ENCODE measurements at regions not wholly inside any gene's neighbourhood (a gene's known extent, or its start where the extent isn't known, plus 50 kb on each side); places are given as distances from the start of the nearest gene placed in this dataset.

GRCh38 chr5:30690931-30691330 lies 502.6 kb upstream of the CDH6 start:
- DNase-seq (no peak), ATAC-seq (ENCODE audit: insufficient read depth, low read depth) (no peak)
- Histone ChIP-seq H3K9ac (ENCODE audit: low read depth, low read length) (no peak overlapping the region), H3K36me3 (ENCODE audit: insufficient read depth, low read length) (no peaks in the 10 kb centered on the region), H3K27ac (ENCODE audit: low read length) (no peak overlapping the region), H3K27me3 (ENCODE audit: insufficient read depth, low read length, poor library complexity) (no peaks in the 10 kb centered on the region), H3K4me1 (ENCODE audit: insufficient read depth, low read length) (no peaks in the 10 kb centered on the region), H4K20me1 (ENCODE audit: insufficient read depth, low read length) (no peaks in the 10 kb centered on the region), H3K9me3 (ENCODE audit: insufficient read depth, low read length, severe bottlenecking) (no peaks in the 10 kb centered on the region), H2AFZ (ENCODE audit: low read depth, low read length) (no peak overlapping the region), H3K4me2 (ENCODE audit: insufficient read depth, low read length) (no peak overlapping the region), H3K79me2 (ENCODE audit: insufficient read depth, low read length) (no peaks in the 10 kb centered on the region), H3K4me3 (ENCODE audit: low read depth in 1 of 2, low read length in 2 of 2) (no peak overlapping the region)
- TF ChIP-seq CTCF (IDR thresholded peaks at IDR 0.05; ENCODE audit: borderline replicate concordance, extremely low read depth, low read length, poor library complexity, severe bottlenecking) (no peak), EZH2 (IDR thresholded peaks at IDR 0.05; ENCODE audit: borderline replicate concordance, low read depth, low read length, severe bottlenecking) (no peak)

- no peaks in the 10 kb centered on the region for H3K4me1 ChIP-seq (ENCODE audit: insufficient read depth, low read length)
Observed at GRCh38 chr5:30687461-30687860, 506.0 kb upstream of the CDH6 start.

GRCh38 chr5:30686530-30686929 lies 507.0 kb upstream of the CDH6 start:
- no peaks in the 10 kb centered on the region for H4K20me1 ChIP-seq (ENCODE audit: insufficient read depth, low read length)
- H3K27ac ChIP-seq (ENCODE audit: low read length), result no peak overlapping the region
- H3K4me3 ChIP-seq (ENCODE audit: low read depth in 1 of 2, low read length in 2 of 2), result no peak overlapping the region
- DNase-seq (no peak), ATAC-seq (ENCODE audit: insufficient read depth, low read depth) (no peak)
- TF ChIP-seq EZH2 (IDR thresholded peaks at IDR 0.05; ENCODE audit: borderline replicate concordance, low read depth, low read length, severe bottlenecking), result no peak
- no peak for TF ChIP-seq CTCF (IDR thresholded peaks at IDR 0.05; ENCODE audit: borderline replicate concordance, extremely low read depth, low read length, poor library complexity, severe bottlenecking)
- no peaks in the 10 kb centered on the region for H3K79me2 ChIP-seq (ENCODE audit: insufficient read depth, low read length)
- H3K9ac ChIP-seq (ENCODE audit: low read depth, low read length), result no peak overlapping the region
- H3K36me3 ChIP-seq (ENCODE audit: insufficient read depth, low read length), result no peaks in the 10 kb centered on the region
- no peak overlapping the region for H2AFZ ChIP-seq (ENCODE audit: low read depth, low read length)
- H3K4me2 ChIP-seq (ENCODE audit: insufficient read depth, low read length), result no peak overlapping the region
- no peaks in the 10 kb centered on the region for H3K9me3 ChIP-seq (ENCODE audit: insufficient read depth, low read length, severe bottlenecking)
- H3K4me1 ChIP-seq (ENCODE audit: insufficient read depth, low read length), result no peaks in the 10 kb centered on the region
- H3K27me3 ChIP-seq (ENCODE audit: insufficient read depth, low read length, poor library complexity), result no peaks in the 10 kb centered on the region

More at GRCh38 chr5:30687461-30687860, 506.0 kb upstream of the CDH6 start:
- Histone ChIP-seq H3K9me3 (ENCODE audit: insufficient read depth, low read length, severe bottlenecking) (no peaks in the 10 kb centered on the region), H2AFZ (ENCODE audit: low read depth, low read length) (no peak overlapping the region), H4K20me1 (ENCODE audit: insufficient read depth, low read length) (no peaks in the 10 kb centered on the region), H3K4me3 (ENCODE audit: low read depth in 1 of 2, low read length in 2 of 2) (no peak overlapping the region), H3K27me3 (ENCODE audit: insufficient read depth, low read length, poor library complexity) (no peaks in the 10 kb centered on the region), H3K36me3 (ENCODE audit: insufficient read depth, low read length) (no peaks in the 10 kb centered on the region), H3K4me2 (ENCODE audit: insufficient read depth, low read length) (no peak overlapping the region), H3K79me2 (ENCODE audit: insufficient read depth, low read length) (no peaks in the 10 kb centered on the region), H3K27ac (ENCODE audit: low read length) (no peak overlapping the region), H3K9ac (ENCODE audit: low read depth, low read length) (no peak overlapping the region)
- TF ChIP-seq EZH2 (IDR thresholded peaks at IDR 0.05; ENCODE audit: borderline replicate concordance, low read depth, low read length, severe bottlenecking) (no peak), CTCF (IDR thresholded peaks at IDR 0.05; ENCODE audit: borderline replicate concordance, extremely low read depth, low read length, poor library complexity, severe bottlenecking) (no peak)
- DNase-seq, result no peak
- no peak for ATAC-seq (ENCODE audit: insufficient read depth, low read depth)

Measured in DND-41 (cell line).